ENCODE measurements at regions not wholly inside any gene's neighbourhood (a gene's known extent, or its start where the extent isn't known, plus 50 kb on each side); places are given as distances from the start of the nearest gene placed in this dataset.

- TF ChIP-seq, protein P1, sequence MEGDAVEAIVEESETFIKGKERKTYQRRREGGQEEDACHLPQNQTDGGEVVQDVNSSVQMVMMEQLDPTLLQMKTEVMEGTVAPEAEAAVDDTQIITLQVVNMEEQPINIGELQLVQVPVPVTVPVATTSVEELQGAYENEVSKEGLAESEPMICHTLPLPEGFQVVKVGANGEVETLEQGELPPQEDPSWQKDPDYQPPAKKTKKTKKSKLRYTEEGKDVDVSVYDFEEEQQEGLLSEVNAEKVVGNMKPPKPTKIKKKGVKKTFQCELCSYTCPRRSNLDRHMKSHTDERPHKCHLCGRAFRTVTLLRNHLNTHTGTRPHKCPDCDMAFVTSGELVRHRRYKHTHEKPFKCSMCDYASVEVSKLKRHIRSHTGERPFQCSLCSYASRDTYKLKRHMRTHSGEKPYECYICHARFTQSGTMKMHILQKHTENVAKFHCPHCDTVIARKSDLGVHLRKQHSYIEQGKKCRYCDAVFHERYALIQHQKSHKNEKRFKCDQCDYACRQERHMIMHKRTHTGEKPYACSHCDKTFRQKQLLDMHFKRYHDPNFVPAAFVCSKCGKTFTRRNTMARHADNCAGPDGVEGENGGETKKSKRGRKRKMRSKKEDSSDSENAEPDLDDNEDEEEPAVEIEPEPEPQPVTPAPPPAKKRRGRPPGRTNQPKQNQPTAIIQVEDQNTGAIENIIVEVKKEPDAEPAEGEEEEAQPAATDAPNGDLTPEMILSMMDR (IDR thresholded peaks at IDR 0.05; ENCODE audit: insufficient read depth, low read length, poor library complexity, severe bottlenecking): no peak
- TF ChIP-seq EZH2phosphoT487 (conservative IDR thresholded peaks at IDR 0.05; ENCODE audit: low read length): no peak
Measured at GRCh38 chr2:118257696-118258095, 169.4 kb downstream of the INSIG2 start.

Data from SU-DHL-6 (cell line).